Stimulated activated CD4-positive, alpha-beta T cell treated with anti-CD3 and anti-CD28 coated beads, Interleukin-15, amount 100 ng/mL, for 1 hour (primary cell): ENCODE measurements at regions not wholly inside any gene's neighbourhood (a gene's known extent, or its start where the extent isn't known, plus 50 kb on each side); places are given as distances from the start of the nearest gene placed in this dataset.
"Not testable (repeated sequence)": the region's sequence is repeated elsewhere in the genome, so short reads cannot be mapped to it uniquely, and the experiment has no call there.

Experiments
- DNase-seq, 2 donors: peaks; one replicate each; pipeline ENCODE4 v3.0.0-alpha.2; 2020; ENCODE audit warnings: low read depth in 1 of 2, low spot score in 1 of 2

DNA sequence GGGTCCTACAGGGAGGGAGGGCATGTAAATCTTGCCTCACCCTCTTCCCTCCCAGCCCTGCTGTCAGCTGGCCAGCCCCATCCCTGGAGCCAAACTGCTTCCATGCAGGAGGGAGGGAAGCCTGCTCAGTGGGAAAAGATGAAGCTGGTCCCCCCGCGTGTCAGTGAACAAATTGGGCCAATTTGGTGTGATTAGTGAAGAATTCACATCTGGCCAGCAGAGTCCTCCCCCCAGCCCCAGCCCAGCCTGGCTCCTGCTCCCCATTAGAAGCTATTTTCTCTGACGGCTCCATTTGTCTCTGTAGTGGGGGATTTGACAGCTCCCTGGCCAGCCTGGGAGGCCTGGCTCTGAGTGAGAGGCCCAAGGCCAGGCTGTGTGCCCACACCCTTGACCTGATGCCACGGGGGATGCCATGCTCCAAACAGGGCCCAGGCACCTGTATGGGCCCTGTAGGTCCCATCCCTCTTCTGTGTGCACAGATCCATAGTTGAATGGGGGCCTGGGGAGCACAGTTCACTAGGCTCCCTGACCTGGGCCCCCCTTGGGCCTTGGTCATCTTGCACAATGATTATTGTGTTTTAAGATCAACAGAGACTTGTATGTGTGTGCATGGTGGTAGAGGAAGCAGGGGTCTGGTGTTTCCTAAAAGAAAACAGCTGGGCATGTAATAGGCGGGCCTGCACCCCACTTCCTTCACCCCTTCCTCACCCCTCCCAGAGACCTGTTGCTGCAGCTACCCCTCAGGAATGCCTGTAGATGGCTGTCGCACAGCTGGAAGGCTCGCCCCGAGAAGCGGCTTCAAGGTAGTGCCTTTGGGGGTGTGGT is 50.7 kb upstream of the TAC4 start:
- DNase-seq: no peak

DNA sequence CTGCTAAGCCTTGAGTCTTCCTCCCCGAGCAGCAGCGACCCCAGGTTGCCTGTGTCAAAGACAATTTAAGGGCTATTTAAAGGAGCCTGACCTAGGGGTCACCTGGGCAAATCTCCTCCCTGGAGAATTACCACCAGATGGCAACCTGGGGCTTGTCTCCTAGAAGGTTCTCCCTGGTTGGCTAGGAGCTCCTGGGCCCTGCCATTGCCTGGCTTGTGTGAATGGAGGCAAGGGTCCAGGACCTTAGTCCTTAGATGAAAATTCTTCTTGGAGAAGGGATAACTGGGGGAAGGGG is 51.3 kb upstream of the TAC4 start:
- DNase-seq: no peak

DNA sequence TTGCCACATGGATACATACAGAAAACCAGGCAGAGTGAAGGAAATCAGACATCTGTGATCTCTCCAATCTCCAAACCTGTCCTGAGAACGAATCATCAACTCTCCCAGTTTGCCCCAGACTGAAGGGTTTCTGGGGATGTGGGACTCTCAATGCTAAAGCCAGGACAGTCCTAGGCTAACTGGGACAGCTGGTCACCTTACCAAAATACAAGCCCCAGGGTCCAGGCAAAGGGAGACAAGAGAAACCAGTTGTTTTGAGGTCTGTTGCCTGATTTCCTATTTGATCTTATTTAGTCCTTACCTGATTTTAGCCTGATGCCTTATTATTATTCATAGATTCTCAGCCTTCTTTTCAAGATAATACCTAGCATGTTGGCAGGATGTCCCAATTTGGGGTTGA is 51.7 kb upstream of the TAC4 start:
- no peak for DNase-seq

DNA sequence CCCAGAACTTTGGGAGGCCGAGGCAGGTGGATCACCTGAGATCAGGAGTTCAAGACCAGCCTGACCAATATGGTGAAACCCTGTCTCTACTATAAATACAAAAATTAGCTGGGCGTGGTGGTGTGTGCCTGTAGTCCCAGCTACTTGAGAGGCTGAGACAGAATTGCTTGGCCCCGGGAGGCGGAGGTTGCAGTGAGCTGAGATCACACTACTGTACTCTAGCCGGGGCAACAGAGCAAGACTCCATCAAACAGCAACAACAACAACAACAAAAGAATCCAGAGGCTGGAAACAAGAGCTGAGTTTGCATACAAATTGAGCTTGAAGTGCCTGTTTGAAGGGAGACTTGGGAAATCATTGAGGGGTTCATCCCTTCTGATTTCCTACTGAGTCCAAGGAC is 52.9 kb upstream of the TAC4 start:
- DNase-seq: not testable (repeated sequence)

DNA sequence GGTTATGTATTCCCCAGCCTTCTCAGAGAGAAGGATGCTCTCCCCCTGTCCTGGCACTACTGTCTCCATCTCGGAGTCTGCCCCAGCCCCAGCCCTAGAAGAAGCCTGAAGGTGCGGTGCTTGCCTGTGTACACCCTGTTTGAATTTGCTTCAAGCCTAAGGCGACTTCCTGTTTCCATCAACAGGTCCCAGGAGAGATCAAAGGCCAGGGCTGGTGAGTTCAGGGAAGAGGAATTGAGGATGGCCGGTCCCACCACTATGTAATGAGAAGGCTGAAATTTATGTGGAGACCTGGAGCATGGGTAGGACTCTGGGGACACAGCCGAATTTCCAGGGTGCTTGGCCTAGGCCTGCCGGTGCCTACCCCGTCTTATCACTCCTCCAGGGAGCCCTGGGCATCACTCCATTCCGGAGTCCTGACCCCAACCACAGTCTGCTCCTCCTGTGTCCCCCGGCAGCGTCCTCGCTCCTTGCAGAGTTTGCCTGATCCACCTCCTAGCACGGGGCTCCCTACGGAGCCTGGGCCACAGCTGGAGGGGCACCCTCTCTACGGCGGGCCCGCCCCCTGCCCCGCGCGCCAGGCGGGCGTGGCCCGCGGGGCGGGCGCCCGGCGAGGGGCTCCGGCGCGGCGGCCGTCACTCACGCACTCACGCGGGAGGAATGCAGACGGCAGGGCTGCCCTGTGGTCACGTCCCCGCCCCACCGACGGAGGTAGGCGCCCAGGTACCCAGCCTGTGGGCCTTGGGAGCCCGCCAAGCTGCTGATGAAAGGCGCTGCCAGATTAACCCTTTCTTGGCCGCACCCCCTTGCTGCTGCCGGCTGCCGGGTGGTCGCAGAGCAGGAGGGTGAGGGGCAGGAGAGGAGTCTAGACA is 53.8 kb upstream of the TAC4 start:
- no peak for DNase-seq

DNA sequence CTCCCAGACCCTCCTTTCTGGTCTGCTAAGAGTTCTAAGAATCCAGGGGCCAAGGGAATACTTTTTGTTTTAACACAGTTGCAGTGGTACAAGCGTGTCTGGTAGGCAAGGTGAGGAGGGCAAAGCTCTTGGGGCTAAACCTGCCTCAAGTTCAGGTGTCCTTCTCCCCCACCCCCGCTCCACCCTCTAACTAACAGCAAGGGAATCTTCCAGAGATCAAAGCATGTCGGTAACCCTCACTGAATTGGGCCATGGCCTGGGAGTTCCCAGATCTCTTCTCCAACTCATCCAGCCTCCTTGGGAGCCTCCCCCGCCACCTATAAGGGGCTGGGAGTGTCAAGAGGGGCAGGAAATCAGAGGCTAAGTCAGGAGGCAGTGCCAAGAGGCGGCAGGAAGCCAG is 55.7 kb upstream of the TAC4 start:
- no peak for DNase-seq

DNA sequence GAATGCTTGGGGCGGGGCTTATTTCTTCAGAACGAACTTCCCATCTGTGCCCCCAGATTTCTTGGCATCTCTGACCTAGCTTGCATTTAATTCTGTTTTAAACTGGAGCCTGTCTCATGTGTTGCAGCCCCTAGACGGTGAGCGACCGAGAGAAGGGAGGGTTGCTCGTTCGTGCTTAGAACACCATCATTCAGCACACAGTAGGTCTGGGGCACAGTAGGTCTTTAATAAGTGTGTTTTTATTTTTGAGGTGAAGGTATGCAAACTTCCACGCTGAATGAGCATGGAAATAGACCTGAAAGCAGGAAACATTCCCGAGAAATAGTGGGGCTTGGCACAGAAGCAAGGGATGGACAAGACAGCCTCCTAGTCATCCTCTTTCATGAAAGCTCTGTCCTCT is 57.0 kb upstream of the TAC4 start:
- no peak for DNase-seq

DNA sequence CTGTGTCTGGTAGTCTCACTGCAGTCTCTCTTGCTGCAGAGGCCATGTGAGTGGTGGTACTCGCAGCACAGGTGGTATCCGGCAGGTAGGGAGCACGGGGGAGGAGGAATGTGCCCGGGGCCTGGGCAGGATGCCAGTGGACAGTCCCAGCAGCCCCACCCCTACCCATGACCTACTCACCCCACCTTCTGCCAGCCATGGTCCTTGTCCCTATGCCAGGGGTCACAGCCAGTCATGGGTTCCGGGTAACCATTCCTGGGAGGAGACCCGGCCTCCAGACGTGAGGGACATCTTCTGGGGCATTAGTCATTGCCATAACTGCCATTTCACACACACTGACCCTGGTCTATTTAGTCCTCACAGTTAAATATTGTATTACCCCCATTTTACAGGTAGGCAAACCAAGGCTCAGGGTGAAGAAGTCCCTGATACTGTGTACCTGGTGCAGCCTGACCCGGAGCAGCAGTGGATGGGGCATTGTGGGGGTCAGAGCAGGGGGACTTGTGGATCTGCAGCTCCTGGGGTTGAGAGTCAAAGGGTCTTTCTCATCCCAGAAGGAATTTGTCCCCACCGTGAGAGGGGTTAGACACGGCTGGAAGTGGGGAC is 58.8 kb upstream of the TAC4 start:
- no peak for DNase-seq

DNA sequence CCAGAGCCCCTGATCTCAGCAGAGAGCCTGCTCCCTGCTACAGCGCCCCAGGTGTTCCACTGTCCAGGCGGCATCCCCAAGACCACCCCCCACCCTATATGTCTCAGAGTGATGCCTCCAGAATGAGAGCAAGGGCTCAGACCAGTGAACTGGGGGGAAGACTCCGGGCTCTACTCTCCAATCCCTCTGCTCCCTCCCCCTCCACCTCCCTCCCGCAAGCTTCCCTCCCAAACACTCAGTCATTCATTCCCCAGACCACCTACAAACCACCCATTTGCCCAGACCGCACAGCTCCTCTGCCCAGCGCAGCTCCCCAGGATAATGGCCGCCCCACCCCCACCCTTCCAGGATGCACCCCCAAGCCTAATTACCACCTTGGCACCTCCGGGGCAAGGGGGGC is 59.4 kb upstream of the TAC4 start:
- no peak for DNase-seq

DNA sequence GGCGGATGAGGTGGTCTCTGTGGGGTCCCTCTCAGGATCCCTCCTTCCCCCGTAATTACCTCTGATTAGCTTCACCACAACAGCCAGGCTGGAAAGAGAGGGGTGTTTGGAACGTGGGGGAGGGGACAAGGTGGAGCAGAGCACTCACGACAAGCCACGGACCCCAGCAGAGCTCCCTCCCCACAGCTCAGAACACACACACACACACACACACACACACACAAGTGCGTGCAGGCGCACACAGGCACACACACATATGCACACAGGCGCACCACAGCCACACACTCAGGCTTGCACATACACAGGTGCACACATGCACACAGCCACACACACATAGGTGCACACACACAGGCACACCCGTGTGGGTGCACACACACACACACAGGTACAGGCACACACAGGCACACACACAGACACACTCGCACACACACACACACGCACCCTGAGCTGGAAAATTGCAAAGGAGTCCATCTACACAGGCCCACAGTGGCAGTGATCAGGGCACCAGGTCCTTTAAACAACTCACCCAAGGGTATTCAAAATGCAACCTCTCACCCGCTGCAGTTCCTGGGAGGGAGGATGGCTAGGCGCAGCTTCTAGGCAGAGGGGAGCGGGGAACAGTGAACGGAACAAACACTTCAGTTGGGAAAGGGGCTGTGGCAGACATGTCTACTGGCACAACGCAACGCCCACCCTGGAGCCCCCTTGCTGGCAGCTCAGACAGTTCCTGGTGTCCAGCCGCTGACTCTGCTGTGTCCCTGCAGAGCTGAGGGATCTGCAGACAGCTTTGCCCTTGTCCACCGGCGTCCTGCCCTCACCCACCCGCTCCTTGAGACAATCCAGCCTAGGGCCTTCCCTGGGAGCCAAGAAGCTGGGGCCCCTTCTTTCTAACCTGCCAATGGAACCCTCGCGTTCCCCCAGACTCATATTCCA is 59.9 kb upstream of the DLX4 start:
- DNase-seq: no peak

DNA sequence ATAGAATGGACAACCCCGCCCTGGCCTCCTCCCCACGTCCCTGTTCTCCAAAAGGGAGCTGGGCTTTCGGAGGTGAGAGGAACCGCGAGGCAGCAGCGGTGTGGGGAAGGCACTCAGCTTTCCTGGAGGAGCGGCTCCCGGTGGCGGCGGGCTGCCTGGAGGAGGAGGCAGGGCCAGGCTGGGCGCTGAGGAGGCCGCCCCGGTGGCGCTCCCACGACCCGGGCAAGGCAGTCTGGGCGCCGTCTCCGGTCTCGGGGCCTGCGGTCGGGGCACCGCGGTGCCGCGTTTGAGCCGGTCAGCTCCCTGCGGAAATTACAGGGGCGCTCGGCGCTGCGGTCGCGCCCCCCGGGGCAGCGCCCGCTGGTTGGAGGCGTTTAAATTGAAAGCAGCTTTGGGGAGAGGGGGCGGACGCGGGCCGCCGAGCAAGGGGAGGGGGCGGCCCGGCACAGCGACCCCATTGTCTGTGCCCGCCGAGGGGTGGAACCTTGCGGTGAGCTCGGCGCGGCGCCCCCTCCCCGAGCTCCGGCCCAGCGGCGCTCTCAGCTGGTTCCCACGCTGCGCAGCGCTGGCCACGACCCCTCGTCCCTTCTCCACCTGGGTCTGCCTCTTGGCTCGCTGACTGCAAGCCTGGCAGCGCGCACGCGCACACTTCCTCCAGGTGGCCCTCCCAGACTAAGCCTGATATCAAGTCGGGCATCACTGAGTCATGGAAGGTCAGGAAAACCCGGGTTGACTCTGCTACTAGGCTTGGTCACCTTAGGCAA is 58.7 kb upstream of the DLX4 start:
- peak in 1 of 2 donors; percentile 12 for DNase-seq

DNA sequence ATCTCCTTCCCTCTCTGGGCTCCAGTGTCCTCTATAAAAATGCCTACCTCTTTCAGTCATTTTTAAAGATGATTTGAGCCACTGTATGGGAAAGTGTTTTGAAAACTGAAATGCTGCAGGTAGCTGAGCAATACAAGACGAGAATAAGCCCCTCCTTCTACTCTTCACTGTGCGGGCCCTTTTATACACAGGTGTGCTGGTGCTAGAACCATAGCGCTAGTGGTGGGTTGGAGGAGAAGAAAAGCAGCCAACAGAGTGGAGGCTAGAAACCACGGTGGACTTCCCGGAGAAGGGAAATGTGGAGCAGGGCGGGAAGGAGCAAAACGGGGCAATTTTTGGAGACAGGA is 58.2 kb upstream of the DLX4 start:
- no peak for DNase-seq

DNA sequence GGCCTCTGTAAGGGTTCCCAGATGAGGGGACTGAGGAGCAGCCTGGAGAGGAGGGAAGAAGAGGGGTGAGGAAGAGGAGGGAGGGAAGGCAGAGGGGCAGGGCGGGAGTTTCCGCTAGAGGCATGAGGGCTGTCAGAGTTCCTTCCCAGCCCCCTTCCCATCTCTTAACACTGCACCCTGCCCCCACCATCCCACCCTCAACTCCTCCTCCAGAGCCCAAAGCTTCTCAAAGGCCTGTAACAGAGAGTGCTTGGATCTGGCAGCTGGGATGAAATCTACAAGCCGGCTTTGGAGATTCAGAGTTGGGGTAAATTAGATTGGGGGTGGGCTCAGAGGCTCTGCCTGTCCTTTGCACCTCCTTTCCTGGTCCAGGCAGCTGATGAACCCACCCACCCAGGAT is 57.3 kb upstream of the DLX4 start:
- no peak for DNase-seq

DNA sequence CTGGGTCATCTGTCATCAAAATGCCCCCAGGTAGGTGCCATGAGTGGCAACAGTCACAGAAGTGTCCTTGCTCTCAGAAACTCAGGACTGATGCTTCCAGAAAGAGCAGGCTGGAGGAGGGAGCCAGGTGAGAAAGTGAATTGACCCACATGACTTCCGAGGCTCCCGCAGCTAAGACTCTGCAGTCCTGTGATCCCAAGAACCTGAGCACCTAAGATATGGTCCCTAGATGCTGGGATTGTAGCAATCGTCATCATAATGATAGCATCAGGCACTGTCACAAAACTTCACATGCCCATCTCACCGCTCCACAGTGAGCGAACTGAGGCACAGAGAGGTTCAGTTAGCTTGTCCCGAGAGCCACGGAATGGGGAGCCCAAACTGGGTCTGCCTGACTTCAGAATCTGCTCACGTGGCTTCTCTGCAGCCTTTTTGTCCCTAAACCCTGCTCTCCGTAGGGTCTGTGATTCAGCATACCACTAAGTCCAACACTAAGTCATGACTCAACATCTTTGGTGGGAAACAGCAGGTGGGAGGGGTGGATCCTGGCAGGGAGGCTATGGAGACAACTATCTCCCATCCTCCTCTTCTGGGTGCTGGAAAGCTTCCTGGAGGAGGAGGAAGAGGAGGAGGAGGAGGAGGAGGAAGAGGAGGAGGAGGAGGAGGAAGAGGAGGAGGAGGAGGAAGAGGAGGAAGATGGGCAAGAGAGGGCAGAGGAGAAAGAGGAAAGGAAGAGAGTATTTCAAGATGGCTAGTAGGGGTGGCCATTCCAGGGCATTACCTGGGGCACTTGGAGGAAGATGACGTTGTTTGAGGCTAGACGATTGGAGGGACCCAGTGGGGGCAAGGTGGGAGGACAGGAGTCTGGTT is 55.5 kb upstream of the DLX4 start:
- DNase-seq: no peak

DNA sequence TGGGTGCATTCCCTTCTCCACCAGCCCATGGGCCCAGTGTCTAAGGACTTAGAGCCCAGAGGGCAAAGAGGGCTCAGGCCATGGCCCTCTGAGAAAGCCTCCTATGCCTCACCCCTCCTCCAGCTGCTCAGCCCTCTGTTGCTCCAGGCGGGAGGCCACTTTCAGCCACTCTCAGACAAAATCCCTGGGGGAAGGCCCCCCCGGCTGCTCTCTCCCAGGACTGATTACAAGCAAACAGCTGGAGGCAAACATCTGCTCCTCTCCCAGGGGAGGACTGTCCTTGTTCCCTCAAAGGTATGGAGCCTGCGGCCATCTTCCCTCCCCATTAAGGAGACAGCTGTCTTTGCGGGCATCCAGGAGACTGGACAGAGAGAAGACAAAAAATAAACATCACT is 54.9 kb upstream of the DLX4 start:
- no peak for DNase-seq

DNA sequence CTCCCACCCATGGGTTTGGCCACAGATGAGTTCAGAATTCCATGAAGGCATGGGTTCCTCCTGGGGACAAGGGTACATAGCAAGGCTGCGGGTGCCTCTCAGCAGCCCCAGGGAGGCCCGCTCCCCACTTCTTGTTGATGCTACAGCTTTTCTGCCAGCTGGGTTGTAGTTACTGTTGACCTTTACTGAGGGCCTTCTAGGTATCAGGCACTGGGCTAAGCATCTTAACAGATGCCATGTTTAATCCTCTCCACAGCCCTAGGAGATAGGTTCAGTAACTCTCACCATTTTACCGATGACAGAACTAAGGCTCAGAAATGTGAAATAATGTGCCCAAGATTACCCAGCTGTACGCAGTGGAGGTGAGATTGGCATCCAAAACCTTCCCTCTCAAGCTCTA is 54.3 kb upstream of the DLX4 start:
- DNase-seq: no peak

DNA sequence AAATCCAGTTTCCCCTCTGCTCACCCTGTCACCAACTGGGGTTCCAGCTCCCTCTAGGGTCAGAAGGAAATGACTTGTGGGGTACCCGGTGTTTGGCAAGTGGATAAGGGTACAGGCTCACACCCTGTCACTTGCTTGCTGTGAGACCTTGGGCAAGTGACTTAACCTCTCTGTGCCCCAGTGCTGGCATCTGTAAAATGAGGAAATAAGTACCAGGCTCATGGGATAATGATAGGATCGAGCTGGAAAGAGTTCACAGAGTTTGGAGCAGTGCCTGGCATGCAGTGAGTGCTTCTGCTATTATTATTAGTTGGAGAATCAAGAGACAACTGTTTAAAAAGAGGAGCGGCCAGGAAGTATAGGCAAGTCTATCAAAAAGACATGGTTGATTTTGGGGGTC is 53.7 kb upstream of the DLX4 start:
- DNase-seq: no peak

DNA sequence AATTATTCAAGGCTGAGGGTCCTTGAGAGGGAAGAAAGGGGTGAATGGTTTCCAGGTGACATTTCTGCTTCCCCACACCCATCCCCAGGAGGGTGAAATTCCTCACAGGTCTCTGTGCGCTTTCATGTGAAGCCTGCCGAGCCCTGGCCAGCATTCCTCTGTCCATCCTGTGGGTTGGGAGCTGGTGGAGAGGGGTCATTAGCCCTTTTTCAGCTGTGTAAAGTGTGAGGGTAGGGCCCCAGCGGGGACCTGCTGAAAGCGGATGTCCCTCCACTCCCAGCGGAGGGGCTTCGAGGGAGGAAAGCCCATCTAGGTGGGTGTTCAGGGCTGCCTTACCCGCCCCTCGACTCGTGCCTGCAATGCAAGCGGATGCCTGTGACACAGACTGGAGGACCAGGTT is 53.3 kb upstream of the DLX4 start:
- DNase-seq: no peak

DNA sequence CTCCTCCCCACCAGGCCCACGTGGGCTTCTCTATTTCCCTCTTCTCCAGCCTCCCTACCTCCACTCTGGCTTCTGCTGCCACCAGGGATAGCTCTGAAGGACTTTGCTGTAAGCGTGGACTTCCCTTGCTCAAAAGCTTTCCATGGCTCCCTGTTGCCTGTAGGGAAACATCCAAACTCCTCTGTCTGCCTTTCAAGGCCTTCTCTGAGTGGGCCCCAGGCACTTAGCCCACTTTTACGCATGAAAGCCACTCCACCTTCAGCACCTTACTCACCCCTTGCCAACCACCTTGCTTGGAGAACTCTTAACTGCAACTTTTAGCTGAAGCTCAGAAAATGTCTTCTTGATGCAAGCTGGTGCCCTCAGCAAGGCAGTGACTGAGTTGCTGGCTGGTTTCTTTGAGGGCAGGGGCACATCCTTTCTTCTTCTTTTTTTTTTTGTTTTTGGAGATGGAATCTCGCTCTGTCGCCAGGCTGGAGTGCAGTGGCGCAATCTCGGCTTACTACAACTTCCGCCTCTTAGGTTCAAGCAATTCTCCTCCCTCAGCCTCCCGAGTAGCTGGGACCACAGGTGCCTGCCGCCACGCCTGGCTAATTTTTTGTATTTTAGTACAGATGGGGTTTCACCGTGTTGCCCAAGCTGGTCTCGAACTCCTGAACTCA is 52.0 kb upstream of the DLX4 start:
- DNase-seq: no peak
